PC-9 (cell line): ENCODE measurements at regions not wholly inside any gene's neighbourhood (a gene's known extent, or its start where the extent isn't known, plus 50 kb on each side); places are given as distances from the start of the nearest gene placed in this dataset.

Source experiments
- BruUV-seq: library from RNA; stranded (reverse); fragments of 400-500 nt; replicated peaks from 2 replicates; lab custom pipeline; 2021; lab: Mats Ljungman, UMichigan
- CTCF ChIA-PET: fragments of 300-600 bp; sonication (Branson Sonifier 250); formaldehyde crosslinking; loops from one replicate; lab custom pipeline; 2022; ENCODE audit warnings: antibody characterized with exemption; lab: Charles Lee
- POLR2A ChIA-PET: fragments of 300-600 bp; sonication (Branson Sonifier 250); formaldehyde crosslinking; loops from one replicate; lab custom pipeline; 2022; ENCODE audit warnings: antibody characterized with exemption; ENCODE audit not compliant: unreplicated experiment; lab: Charles Lee
- DNase-seq, 2 experiments: peaks; one replicate each; pipeline versions ENCODE4 v3.0.0 to v3.0.0-alpha.2; 2015 to 2022; ENCODE audit warnings: mixed read lengths in 1 of 2
- H2AFZ ChIP-seq: fragments of 200-600 bp; sonication (generic); 2 replicates; pipeline ENCODE4 v1.8.1; 2017; ENCODE audit warnings: antibody characterized with exemption
- H3F3A ChIP-seq: fragments of 200-600 bp; sonication (generic); 2 replicates; pipeline ENCODE4 v1.8.1; 2017; ENCODE audit warnings: antibody characterized with exemption, mild to moderate bottlenecking, low read depth; ENCODE audit not compliant: insufficient read depth
- H3K27ac ChIP-seq: fragments of 200-600 bp; sonication (generic); 2 replicates; pipeline ENCODE4 v1.6.1; 2016; ENCODE audit warnings: mixed run types
- H3K27me3 ChIP-seq: fragments of 200-600 bp; sonication (generic); 2 replicates; pipeline ENCODE4 v1.6.1; 2016; ENCODE audit warnings: low read depth, mixed run types; ENCODE audit not compliant: insufficient read depth
- H3K36me3 ChIP-seq: fragments of 200-600 bp; sonication (generic); 2 replicates; pipeline ENCODE4 v1.6.1; 2016; ENCODE audit warnings: low read depth, mixed run types
- H3K4me1 ChIP-seq: fragments of 200-600 bp; sonication (generic); replicated peaks from 2 replicates; pipeline ENCODE4 v1.6.1; 2016; ENCODE audit warnings: mixed run types; ENCODE audit not compliant: insufficient read depth
- H3K4me2 ChIP-seq: fragments of 200-600 bp; sonication (generic); 2 replicates; pipeline ENCODE4 v1.6.1; 2017; ENCODE audit warnings: mixed run types
- H3K4me3 ChIP-seq: fragments of 200-600 bp; sonication (generic); 2 replicates; pipeline ENCODE4 v1.6.1; 2016; ENCODE audit warnings: mixed run types
- H3K79me2 ChIP-seq: fragments of 200-600 bp; sonication (generic); 2 replicates; pipeline ENCODE4 v1.6.1; 2017; ENCODE audit warnings: low read depth, mixed run types
- H3K9me2 ChIP-seq: fragments of 200-600 bp; sonication (generic); 2 replicates; pipeline ENCODE4 v1.8.1; 2017; ENCODE audit warnings: mild to moderate bottlenecking; ENCODE audit not compliant: insufficient read depth
- H3K9me3 ChIP-seq: fragments of 200-600 bp; sonication (generic); 2 replicates; pipeline ENCODE4 v1.8.1; 2016; ENCODE audit warnings: low read depth; ENCODE audit not compliant: insufficient read depth
- H4K20me1 ChIP-seq: fragments of 200-600 bp; sonication (generic); 2 replicates; pipeline ENCODE4 v1.8.1; 2017; ENCODE audit not compliant: insufficient read depth
- CTCF ChIP-seq: fragments of 200-600 bp; sonication (generic); conservative IDR thresholded peaks from 2 replicates; pipeline ENCODE4 v1.6.1; 2017; ENCODE audit warnings: mixed run types, antibody characterized with exemption, mild to moderate bottlenecking, moderate library complexity
- EZH2 ChIP-seq: fragments of 200-600 bp; sonication (generic); IDR thresholded peaks from 2 replicates; pipeline ENCODE4 v1.8.0; 2017; ENCODE audit warnings: antibody characterized with exemption, low read depth
- intact Hi-C: fragments of 100-400 bp; cut with micrococcal nuclease; formaldehyde crosslinking; loops from one replicate; pipeline ENCODE4 v1.10.0; 2022; ENCODE audit not compliant: unreplicated experiment

GRCh38 chr5:58215364-58215763, 244.5 kb downstream of the PLK2 start:
- Histone ChIP-seq H3K79me2 (no peaks in the 10 kb centered on the region), H3K4me1 (no peaks in the 10 kb centered on the region), H3K9me2 (no peaks in the 10 kb centered on the region), H3K27ac (no peak overlapping the region), H4K20me1 (no peaks in the 10 kb centered on the region), H3K4me2 (no peak overlapping the region), H3K36me3 (no peaks in the 10 kb centered on the region), H3K9me3 (peaks cover 11% of the 10 kb centered on the region; the same call in 1 of the 2 replicates), H3K27me3 (no peaks in the 10 kb centered on the region), H3F3A (no peaks in the 10 kb centered on the region), H3K4me3 (no peak overlapping the region), H2AFZ (no peak overlapping the region)
- ChIA-PET POLR2A (no interaction called here), CTCF (no interaction called here)
- intact Hi-C loops = no loop called here
- no peak for TF ChIP-seq CTCF
- TF ChIP-seq EZH2 = no peak
- BruUV-seq = no TSS peak
- DNase-seq = no peak

- Histone ChIP-seq H3K4me1 (peaks cover 7% of the 10 kb centered on the region), H3K4me3 (no peak overlapping the region), H2AFZ (no peak overlapping the region), H3K9me3 (peaks cover 5% of the 10 kb centered on the region; the same call in 1 of the 2 replicates), H3K27me3 (no peaks in the 10 kb centered on the region), H3F3A (no peaks in the 10 kb centered on the region), H3K9me2 (no peaks in the 10 kb centered on the region), H3K79me2 (no peaks in the 10 kb centered on the region), H3K36me3 (no peaks in the 10 kb centered on the region), H3K27ac (no peak overlapping the region), H4K20me1 (no peaks in the 10 kb centered on the region), H3K4me2 (no peak overlapping the region)
- TF ChIP-seq EZH2 (no peak), CTCF (no peak)
- no TSS peak for BruUV-seq
- intact Hi-C loops = no loop called here
- ChIA-PET CTCF (no interaction called here), POLR2A (no interaction called here)
- DNase-seq = no peak
These were observed 248.4 kb downstream of the PLK2 start for GRCh38 chr5:58211441-58211840.

- H2AFZ ChIP-seq = no peak overlapping the region
- no peaks in the 10 kb centered on the region for H3F3A ChIP-seq
- H3K4me2 ChIP-seq = no peak overlapping the region
- no peaks in the 10 kb centered on the region for H3K79me2 ChIP-seq
- H3K4me1 ChIP-seq = peaks cover 7% of the 10 kb centered on the region
- intact Hi-C loops = no loop called here
- no peak for DNase-seq
- BruUV-seq = no TSS peak
- H3K36me3 ChIP-seq = no peaks in the 10 kb centered on the region
- no peaks in the 10 kb centered on the region for H3K27me3 ChIP-seq
- TF ChIP-seq EZH2 = no peak
- no peak for TF ChIP-seq CTCF
- ChIA-PET CTCF (no interaction called here), POLR2A (no interaction called here)
- H3K9me3 ChIP-seq = 0 out of 2 replicates have a peak, but pooled peaks cover 3% of the 10 kb centered on the region
- H4K20me1 ChIP-seq = no peaks in the 10 kb centered on the region
- H3K9me2 ChIP-seq = no peaks in the 10 kb centered on the region
- H3K4me3 ChIP-seq = no peak overlapping the region
- no peak overlapping the region for H3K27ac ChIP-seq
These were observed 251.2 kb downstream of the PLK2 start for GRCh38 chr5:58208674-58209073.
